ENCODE measurements at regions not wholly inside any gene's neighbourhood (a gene's known extent, or its start where the extent isn't known, plus 50 kb on each side); places are given as distances from the start of the nearest gene placed in this dataset.

- DNase-seq (ENCODE audit: low spot score) = no peak
Observed at GRCh38 chr5:6920628-6921256, 207.5 kb downstream of the TENT4A start.

- DNase-seq (ENCODE audit: low spot score) = no peak
Observed at GRCh38 chr5:6926491-6927038, 213.3 kb downstream of the TENT4A start.

- DNase-seq (ENCODE audit: low spot score) = no peak
Observed at GRCh38 chr5:6936031-6936430, 222.8 kb downstream of the TENT4A start.

GRCh38 chr5:6937677-6938076 lies 224.4 kb downstream of the TENT4A start:
- no peak for DNase-seq (ENCODE audit: low spot score)

- no peak for DNase-seq (ENCODE audit: low spot score)
Observed at GRCh38 chr5:6941631-6942030, 228.4 kb downstream of the TENT4A start.

GRCh38 chr5:6943197-6944112 lies 230.2 kb downstream of the TENT4A start:
- DNase-seq (ENCODE audit: low spot score) = no peak

- DNase-seq (ENCODE audit: low spot score) = no peak
Observed at GRCh38 chr5:6948562-6948961, 235.3 kb downstream of the TENT4A start.

GRCh38 chr5:6949230-6949629 lies 236.0 kb downstream of the TENT4A start:
- no peak for DNase-seq (ENCODE audit: low spot score)

GRCh38 chr5:6950250-6950649 lies 237.0 kb downstream of the TENT4A start:
- DNase-seq (ENCODE audit: low spot score) = no peak

- no peak for DNase-seq (ENCODE audit: low spot score)
Observed at GRCh38 chr5:6950860-6951259, 237.6 kb downstream of the TENT4A start.

- DNase-seq (ENCODE audit: low spot score) = no peak
Observed at GRCh38 chr5:6961123-6961522, 247.9 kb downstream of the TENT4A start.

GRCh38 chr5:6961837-6962635 lies 248.8 kb downstream of the TENT4A start:
- DNase-seq (ENCODE audit: low spot score) = no peak

- no peak for DNase-seq (ENCODE audit: low spot score)
Observed at GRCh38 chr5:6976971-6977370, 263.7 kb downstream of the TENT4A start.

GRCh38 chr5:6979061-6979460 lies 265.8 kb downstream of the TENT4A start:
- no peak for DNase-seq (ENCODE audit: low spot score)

GRCh38 chr5:6989230-6989629 lies 276.0 kb downstream of the TENT4A start:
- no peak for DNase-seq (ENCODE audit: low spot score)

GRCh38 chr5:6994097-6994496 lies 280.9 kb downstream of the TENT4A start:
- no peak for DNase-seq (ENCODE audit: low spot score)

GRCh38 chr5:6995115-6995514 lies 281.9 kb downstream of the TENT4A start:
- no peak for DNase-seq (ENCODE audit: low spot score)

GRCh38 chr5:7000310-7000709 lies 287.1 kb downstream of the TENT4A start:
- no peak for DNase-seq (ENCODE audit: low spot score)

GRCh38 chr5:7010591-7010990 lies 297.4 kb downstream of the TENT4A start:
- no peak for DNase-seq (ENCODE audit: low spot score)

- DNase-seq (ENCODE audit: low spot score) = no peak
Observed at GRCh38 chr5:7012057-7012456, 298.8 kb downstream of the TENT4A start.

GRCh38 chr5:7014611-7015010 lies 301.4 kb downstream of the TENT4A start:
- no peak for DNase-seq (ENCODE audit: low spot score)

- DNase-seq (ENCODE audit: low spot score) = no peak
Observed at GRCh38 chr5:7015586-7016256, 302.5 kb downstream of the TENT4A start.

Data from hepatic stellate cell (primary cell).